ENCODE measurements at regions not wholly inside any gene's neighbourhood (a gene's known extent, or its start where the extent isn't known, plus 50 kb on each side); places are given as distances from the start of the nearest gene placed in this dataset.

DNA sequence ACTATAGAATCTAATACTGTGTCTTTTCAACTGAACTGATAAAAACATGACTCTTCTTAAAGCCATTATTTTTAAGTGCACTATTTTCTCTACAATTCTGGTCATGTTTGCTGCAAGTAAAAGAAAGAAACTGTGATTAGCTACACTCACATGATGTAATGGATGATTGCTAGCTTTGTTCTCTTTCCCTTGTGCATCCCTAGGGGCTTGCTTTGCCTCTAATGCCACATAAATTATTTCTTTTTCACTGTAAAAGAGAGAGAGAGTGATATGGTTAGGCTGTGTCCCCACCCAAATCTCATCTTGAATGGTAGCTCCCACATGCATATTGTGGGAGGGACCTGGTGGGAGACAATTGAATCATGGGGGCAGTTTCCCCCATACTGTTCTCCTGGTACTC, 630.2 kb upstream of the NR3C2 start:
- no peaks in the 10 kb centered on the region for H3K4me1 ChIP-seq (ENCODE audit: insufficient read depth)
- H3K36me3 ChIP-seq = no peaks in the 10 kb centered on the region
- no peak for TF ChIP-seq EP300 (IDR thresholded peaks at IDR 0.05)
- TF ChIP-seq POLR2A (IDR thresholded peaks at IDR 0.05) = no peak
- TF ChIP-seq, protein P1, sequence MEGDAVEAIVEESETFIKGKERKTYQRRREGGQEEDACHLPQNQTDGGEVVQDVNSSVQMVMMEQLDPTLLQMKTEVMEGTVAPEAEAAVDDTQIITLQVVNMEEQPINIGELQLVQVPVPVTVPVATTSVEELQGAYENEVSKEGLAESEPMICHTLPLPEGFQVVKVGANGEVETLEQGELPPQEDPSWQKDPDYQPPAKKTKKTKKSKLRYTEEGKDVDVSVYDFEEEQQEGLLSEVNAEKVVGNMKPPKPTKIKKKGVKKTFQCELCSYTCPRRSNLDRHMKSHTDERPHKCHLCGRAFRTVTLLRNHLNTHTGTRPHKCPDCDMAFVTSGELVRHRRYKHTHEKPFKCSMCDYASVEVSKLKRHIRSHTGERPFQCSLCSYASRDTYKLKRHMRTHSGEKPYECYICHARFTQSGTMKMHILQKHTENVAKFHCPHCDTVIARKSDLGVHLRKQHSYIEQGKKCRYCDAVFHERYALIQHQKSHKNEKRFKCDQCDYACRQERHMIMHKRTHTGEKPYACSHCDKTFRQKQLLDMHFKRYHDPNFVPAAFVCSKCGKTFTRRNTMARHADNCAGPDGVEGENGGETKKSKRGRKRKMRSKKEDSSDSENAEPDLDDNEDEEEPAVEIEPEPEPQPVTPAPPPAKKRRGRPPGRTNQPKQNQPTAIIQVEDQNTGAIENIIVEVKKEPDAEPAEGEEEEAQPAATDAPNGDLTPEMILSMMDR (IDR thresholded peaks at IDR 0.05) = no peak
- no peaks in the 10 kb centered on the region for H3K9me3 ChIP-seq
- H3K27me3 ChIP-seq = no peaks in the 10 kb centered on the region
- intact Hi-C loops (cut with DNase I) = no loop called here
- no peak for DNase-seq
- H3K4me3 ChIP-seq = no peak overlapping the region
- H3K27ac ChIP-seq = no peak overlapping the region

DNA sequence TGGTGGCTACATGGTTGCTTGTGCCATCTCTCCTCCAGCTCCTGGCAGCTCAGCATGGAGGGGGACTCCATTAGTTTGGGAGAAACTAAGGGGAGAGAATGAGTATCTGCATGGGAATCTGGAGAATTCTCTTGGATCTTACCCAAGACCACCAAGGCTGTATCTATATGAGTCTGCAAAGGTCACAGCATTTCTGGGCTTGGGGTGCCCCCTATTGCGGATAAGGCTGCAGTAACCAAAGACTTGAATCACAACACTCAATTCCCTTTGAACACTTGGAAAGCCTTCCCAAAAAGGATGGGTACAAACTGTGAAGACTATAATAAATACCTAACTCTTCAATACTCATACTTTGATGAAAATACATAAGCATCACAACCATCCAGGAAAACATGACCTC, 623.5 kb upstream of the NR3C2 start:
- no peak for DNase-seq
- intact Hi-C loops (cut with DNase I) = no loop called here
- WGBS, 3 donors = 84 to 91% (median 88%) methylated on average over 1 of the region's 1 CpG

DNA sequence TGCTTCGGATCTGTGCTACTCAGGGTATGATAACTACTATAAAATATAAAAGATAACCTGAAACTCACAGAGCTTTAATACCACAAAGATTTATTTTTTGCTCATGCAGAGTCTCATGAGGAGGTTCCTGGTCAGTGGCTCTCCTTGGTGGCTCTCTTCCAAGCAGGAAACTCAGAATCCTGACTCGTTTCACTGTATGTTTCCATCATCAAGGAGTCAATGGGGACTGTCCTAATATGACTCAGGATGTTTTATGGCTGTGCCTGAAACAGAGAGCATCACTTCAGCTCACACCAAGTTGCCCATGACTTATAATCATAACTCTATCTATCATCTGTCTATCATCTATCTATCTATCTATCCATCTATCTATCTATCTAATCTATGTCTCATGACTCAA, 620.8 kb upstream of the NR3C2 start:
- no peak for TF ChIP-seq POLR2A (IDR thresholded peaks at IDR 0.05)
- TF ChIP-seq, protein P1 (IDR thresholded peaks at IDR 0.05) = no peak
- no peak for TF ChIP-seq EP300 (IDR thresholded peaks at IDR 0.05)
- H3K27ac ChIP-seq = no peak overlapping the region
- peaks cover 0 to 4% of the 10 kb centered on the region in 2 donors for H3K9me3 ChIP-seq
- DNase-seq = no peak
- 63 to 69% (median 65%) methylated on average over 2 of the region's 2 CpGs for WGBS, 3 donors
- no peaks in the 10 kb centered on the region for H3K4me1 ChIP-seq (ENCODE audit: insufficient read depth)
- H3K27me3 ChIP-seq = no peaks in the 10 kb centered on the region
- intact Hi-C loops (cut with DNase I) = no loop called here
- no peaks in the 10 kb centered on the region for H3K36me3 ChIP-seq
- H3K4me3 ChIP-seq = no peak overlapping the region

More for the DNA sequence above, 623.5 kb upstream of the NR3C2 start:
- Histone ChIP-seq H3K36me3 (no peaks in the 10 kb centered on the region), H3K27ac (no peak overlapping the region), H3K4me3 (no peak overlapping the region), H3K27me3 (no peaks in the 10 kb centered on the region), H3K4me1 (ENCODE audit: insufficient read depth) (no peaks in the 10 kb centered on the region), H3K9me3 (peaks cover 0 to 4% of the 10 kb centered on the region in 2 donors)
- no peak for TF ChIP-seq POLR2A (IDR thresholded peaks at IDR 0.05)
- TF ChIP-seq EP300 (IDR thresholded peaks at IDR 0.05) = no peak
- TF ChIP-seq, protein P1 (IDR thresholded peaks at IDR 0.05) = no peak

DNA sequence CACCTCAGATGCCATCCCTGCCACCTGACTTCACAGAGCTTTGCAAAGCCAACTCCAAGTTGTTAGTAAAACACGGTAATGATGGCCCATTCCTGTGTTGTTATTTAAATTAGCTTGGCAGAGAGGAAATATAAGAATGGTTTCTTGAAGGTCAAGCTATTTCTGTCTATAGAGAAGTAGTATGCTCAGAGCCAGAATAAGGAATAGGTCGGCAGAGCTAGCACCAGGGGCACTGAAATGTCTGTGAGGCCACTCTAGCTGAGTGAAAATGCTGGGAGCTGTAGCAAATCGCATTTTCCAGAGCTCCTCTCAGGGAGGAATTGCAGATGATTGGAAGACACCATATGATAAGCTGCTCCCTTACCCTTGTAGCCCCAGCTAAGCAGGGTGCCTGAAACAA, 615.4 kb upstream of the NR3C2 start:
- intact Hi-C loops (cut with DNase I) = no loop called here
- WGBS, 3 donors = 40 to 77% (median 74%) methylated on average over 3 of the region's 3 CpGs
- TF ChIP-seq, protein P1 (IDR thresholded peaks at IDR 0.05) = no peak
- no peak for TF ChIP-seq EP300 (IDR thresholded peaks at IDR 0.05)
- TF ChIP-seq POLR2A (IDR thresholded peaks at IDR 0.05) = no peak
- H3K4me1 ChIP-seq (ENCODE audit: insufficient read depth) = no peaks in the 10 kb centered on the region
- no peaks in the 10 kb centered on the region for H3K27me3 ChIP-seq
- H3K27ac ChIP-seq = no peak overlapping the region
- H3K4me3 ChIP-seq = no peak overlapping the region
- no peaks in the 10 kb centered on the region for H3K9me3 ChIP-seq
- H3K36me3 ChIP-seq = no peaks in the 10 kb centered on the region
- no peak for DNase-seq

DNA sequence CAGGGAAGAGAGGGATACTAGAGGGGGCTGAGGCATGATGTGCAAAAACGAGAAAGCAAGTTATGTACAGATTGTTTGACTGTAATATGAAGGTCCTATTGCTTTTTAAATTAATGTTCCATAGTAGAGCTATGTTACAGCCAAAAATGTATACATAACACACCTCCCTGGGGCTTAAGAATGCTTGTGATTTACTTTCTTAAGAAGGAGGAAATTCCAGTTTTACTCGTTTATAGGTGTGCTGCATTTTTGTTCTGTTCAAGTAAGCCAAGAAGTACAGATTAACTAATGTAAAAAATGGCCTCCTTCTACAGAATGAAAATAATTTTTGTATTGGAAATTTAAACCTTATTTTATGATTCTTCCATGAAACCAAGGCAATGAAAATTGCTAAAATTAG, 614.4 kb upstream of the NR3C2 start:
- intact Hi-C loops (cut with DNase I) = no loop called here
- no peak for TF ChIP-seq POLR2A (IDR thresholded peaks at IDR 0.05)
- no peak for TF ChIP-seq EP300 (IDR thresholded peaks at IDR 0.05)
- TF ChIP-seq, protein P1 (IDR thresholded peaks at IDR 0.05) = no peak
- 32 to 51% (median 38%) methylated on average over 2 of the region's 2 CpGs for WGBS, 3 donors
- Histone ChIP-seq H3K27ac (no peak overlapping the region), H3K36me3 (no peaks in the 10 kb centered on the region), H3K27me3 (no peaks in the 10 kb centered on the region), H3K4me1 (ENCODE audit: insufficient read depth) (no peaks in the 10 kb centered on the region), H3K9me3 (no peaks in the 10 kb centered on the region), H3K4me3 (no peak overlapping the region)
- no peak for DNase-seq
